ENCODE measurements at regions not wholly inside any gene's neighbourhood (a gene's known extent, or its start where the extent isn't known, plus 50 kb on each side); places are given as distances from the start of the nearest gene placed in this dataset.

DNA sequence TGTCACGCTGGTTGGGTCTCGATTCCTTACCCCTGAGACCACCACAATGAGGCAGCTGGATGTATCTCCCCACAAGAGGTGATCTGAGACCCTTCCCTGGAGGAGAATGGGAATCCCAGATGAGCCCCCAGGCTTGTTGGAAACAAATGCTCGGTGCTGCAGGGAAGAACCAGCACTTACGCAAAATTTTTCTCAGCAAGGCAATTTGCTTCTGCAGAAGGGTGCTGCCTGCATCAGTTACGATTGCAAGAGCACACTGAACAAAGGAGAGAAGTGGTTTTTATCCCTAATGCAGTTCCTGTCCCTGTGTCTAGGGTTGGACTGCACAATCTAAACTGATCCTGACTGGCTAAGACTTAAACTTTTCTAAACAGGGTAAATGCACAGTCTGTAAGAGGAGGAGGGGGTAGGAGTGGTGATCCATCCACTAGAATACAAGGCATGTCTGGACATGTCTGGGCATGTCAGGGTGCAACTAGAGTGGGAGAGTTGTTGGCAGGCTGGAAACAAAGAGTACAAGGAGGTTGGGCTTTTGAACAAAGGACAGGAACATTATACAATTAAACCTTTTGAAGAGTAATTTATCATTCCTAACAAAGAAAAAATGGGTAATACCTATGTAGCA lies 114.9 kb upstream of the FAM3C start:
- no peak overlapping the region for H2AFZ ChIP-seq (ENCODE audit: low read depth, low read length, poor library complexity, severe bottlenecking)
- 0 out of 4 replicates have a peak, but pooled peaks cover 0 to 6% of the 10 kb centered on the region in 2 experiments for H3K36me3 ChIP-seq (ENCODE audit: control insufficient read depth in 1 of 2, insufficient read depth in 2 of 2, low read length in 2 of 2)
- H3K4me2 ChIP-seq (ENCODE audit: low read length) = no peak overlapping the region
- POLR2A ChIA-PET = no interaction called here
- RAD21 ChIA-PET (ENCODE audit: low non-redundant PET in 1 of 2, low total read pairs in 2 of 2, uncharacterized antibody in 2 of 2, unreplicated experiment in 2 of 2) = no interaction called here
- H3K4me3 ChIP-seq (replicated peaks in 1 of 2; ENCODE audit: low read depth in 1 of 2, low read length in 2 of 2) = no peak overlapping the region
- CTCF ChIA-PET = no interaction called here
- H4K20me1 ChIP-seq (ENCODE audit: insufficient read depth) = no peaks in the 10 kb centered on the region
- intact Hi-C loops (cut with micrococcal nuclease) = no loop called here
- BruUV-seq (replicated peaks) = no TSS peak
- TF ChIP-seq EZH2phosphoT487 (IDR thresholded peaks at IDR 0.05; ENCODE audit: borderline replicate concordance) (no peak), CBX3 (IDR thresholded peaks at IDR 0.05; ENCODE audit: low read depth) (peak; percentile 94), FOSL1 (IDR thresholded peaks at IDR 0.05; ENCODE audit: low read depth) (no peak), YY1 (IDR thresholded peaks at IDR 0.05; ENCODE audit: extremely low read depth, insufficient replicate concordance, low read depth, low read length) (no peak), SP1 (IDR thresholded peaks at IDR 0.05; ENCODE audit: low read depth) (no peak), EGR1 (IDR thresholded peaks at IDR 0.05; ENCODE audit: low read depth) (no peak)
- TF ChIP-seq, protein P1, sequence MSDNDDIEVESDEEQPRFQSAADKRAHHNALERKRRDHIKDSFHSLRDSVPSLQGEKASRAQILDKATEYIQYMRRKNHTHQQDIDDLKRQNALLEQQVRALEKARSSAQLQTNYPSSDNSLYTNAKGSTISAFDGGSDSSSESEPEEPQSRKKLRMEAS (IDR thresholded peaks at IDR 0.05) = 0 out of 2 replicates have a peak, but pooled peaks have one; percentile 22
- TF ChIP-seq, protein P2, sequence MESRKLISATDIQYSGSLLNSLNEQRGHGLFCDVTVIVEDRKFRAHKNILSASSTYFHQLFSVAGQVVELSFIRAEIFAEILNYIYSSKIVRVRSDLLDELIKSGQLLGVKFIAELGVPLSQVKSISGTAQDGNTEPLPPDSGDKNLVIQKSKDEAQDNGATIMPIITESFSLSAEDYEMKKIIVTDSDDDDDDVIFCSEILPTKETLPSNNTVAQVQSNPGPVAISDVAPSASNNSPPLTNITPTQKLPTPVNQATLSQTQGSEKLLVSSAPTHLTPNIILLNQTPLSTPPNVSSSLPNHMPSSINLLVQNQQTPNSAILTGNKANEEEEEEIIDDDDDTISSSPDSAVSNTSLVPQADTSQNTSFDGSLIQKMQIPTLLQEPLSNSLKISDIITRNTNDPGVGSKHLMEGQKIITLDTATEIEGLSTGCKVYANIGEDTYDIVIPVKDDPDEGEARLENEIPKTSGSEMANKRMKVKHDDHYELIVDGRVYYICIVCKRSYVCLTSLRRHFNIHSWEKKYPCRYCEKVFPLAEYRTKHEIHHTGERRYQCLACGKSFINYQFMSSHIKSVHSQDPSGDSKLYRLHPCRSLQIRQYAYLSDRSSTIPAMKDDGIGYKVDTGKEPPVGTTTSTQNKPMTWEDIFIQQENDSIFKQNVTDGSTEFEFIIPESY (IDR thresholded peaks at IDR 0.05; ENCODE audit: extremely low read depth, insufficient replicate concordance, low read length) = no peak
- H3K27ac ChIP-seq (ENCODE audit: low read depth, low read length) = peak overlapping the region; percentile 14
- no peaks in the 10 kb centered on the region for H3K9me2 ChIP-seq (ENCODE audit: insufficient read depth)
- H3K27me3 ChIP-seq (ENCODE audit: insufficient read depth, low read length) = no peaks in the 10 kb centered on the region
- ATAC-seq (no peak), DNase-seq (ENCODE audit: low read depth, low spot score) (no peak)
- H3K9ac ChIP-seq (ENCODE audit: low read length) = no peak overlapping the region
- H3K4me1 ChIP-seq (ENCODE audit: control insufficient read depth in 1 of 2, insufficient read depth in 2 of 2, low read length in 2 of 2) = 0 out of 4 replicates have a peak, but pooled peaks cover 0 to 5% of the 10 kb centered on the region in 2 experiments
- H3K79me2 ChIP-seq (ENCODE audit: insufficient read depth, low read length) = no peaks in the 10 kb centered on the region
- H3K9me3 ChIP-seq (ENCODE audit: control insufficient read depth in 1 of 2, insufficient read depth in 1 of 2, low read depth in 1 of 2, low read length in 2 of 2) = peaks cover 0 to 38% of the 10 kb centered on the region in 2 experiments; a peak in 1 of 4 replicates
